Fibroblast of peridontal ligament (primary cell): ENCODE measurements at regions not wholly inside any gene's neighbourhood (a gene's known extent, or its start where the extent isn't known, plus 50 kb on each side); places are given as distances from the start of the nearest gene placed in this dataset.
A peak's percentile ranks its signal among the peaks of the same experiment; 100 is the strongest.

Experiments
- DNase-seq: peaks from one replicate; pipeline ENCODE4 v3.0.0-alpha.2; 2010; ENCODE audit errors: extremely low read depth

- DNase-seq: no peak
Observed at GRCh38 chr1:78358165-78358564, 132.6 kb upstream of the PTGFR start.

- DNase-seq: no peak
Observed at GRCh38 chr1:78359666-78360065, 131.1 kb upstream of the PTGFR start.

- DNase-seq: peak; percentile 36
Observed at GRCh38 chr1:78360584-78360983, 130.2 kb upstream of the PTGFR start.

- DNase-seq: no peak
Observed at GRCh38 chr1:78367700-78368099, 123.1 kb upstream of the PTGFR start.

- peak; percentile 38 for DNase-seq
Observed at GRCh38 chr1:78369546-78369945, 121.2 kb upstream of the PTGFR start.

GRCh38 chr1:78370356-78370755 lies 120.4 kb upstream of the PTGFR start:
- peak; percentile 73 for DNase-seq

GRCh38 chr1:78370779-78371482 lies 119.8 kb upstream of the PTGFR start:
- DNase-seq: peak; percentile 93

- DNase-seq: no peak
Observed at GRCh38 chr1:78373676-78374075, 117.1 kb upstream of the PTGFR start.

- DNase-seq: peak; percentile 93
Observed at GRCh38 chr1:78375996-78376395, 114.8 kb upstream of the PTGFR start.

- no peak for DNase-seq
Observed at GRCh38 chr1:78377356-78377928, 113.3 kb upstream of the PTGFR start.

- no peak for DNase-seq
Observed at GRCh38 chr1:78383923-78384322, 106.9 kb upstream of the PTGFR start.

- no peak for DNase-seq
Observed at GRCh38 chr1:78385744-78386462, 104.9 kb upstream of the PTGFR start.

- no peak for DNase-seq
Observed at GRCh38 chr1:78387201-78387600, 103.6 kb upstream of the PTGFR start.

GRCh38 chr1:78387871-78388270 lies 102.9 kb upstream of the PTGFR start:
- DNase-seq: peak; percentile 39

GRCh38 chr1:78388275-78388674 lies 102.5 kb upstream of the PTGFR start:
- peak; percentile 27 for DNase-seq

- no peak for DNase-seq
Observed at GRCh38 chr1:78401148-78401547, 89.6 kb upstream of the PTGFR start.

GRCh38 chr1:78408192-78408591 lies 82.6 kb upstream of the PTGFR start:
- DNase-seq: peak; percentile 99

GRCh38 chr1:78408810-78409209 lies 82.0 kb upstream of the PTGFR start:
- peak; percentile 90 for DNase-seq

GRCh38 chr1:78410643-78411042 lies 80.1 kb upstream of the PTGFR start:
- peak; percentile 29 for DNase-seq

GRCh38 chr1:78411707-78412106 lies 79.1 kb upstream of the PTGFR start:
- DNase-seq: no peak

- no peak for DNase-seq
Observed at GRCh38 chr1:78415165-78415564, 75.6 kb upstream of the PTGFR start.

GRCh38 chr1:78419309-78419708 lies 71.5 kb upstream of the PTGFR start:
- DNase-seq: peak; percentile 98

- DNase-seq: peak; percentile 47
Observed at GRCh38 chr1:78420181-78420580, 70.6 kb upstream of the PTGFR start.
